B cell (primary cell): ENCODE measurements at regions not wholly inside any gene's neighbourhood (a gene's known extent, or its start where the extent isn't known, plus 50 kb on each side); places are given as distances from the start of the nearest gene placed in this dataset.

ENCODE experiments used
- EZH2 ChIP-seq: IDR thresholded peaks from 2 replicates; pipeline ENCODE4 v1.6.1; 2012; ENCODE audit warnings: borderline replicate concordance, low read depth, mild to moderate bottlenecking, moderate library complexity, low read length; ENCODE audit not compliant: insufficient read depth, poor library complexity, severe bottlenecking
- TF ChIP-seq, protein P1 (sequence below): fragments of 200-600 bp; IDR thresholded peaks from one replicate; pipeline ENCODE4 v1.8.0; 2022; ENCODE audit warnings: antibody characterized with exemption, mild to moderate bottlenecking

DNA sequence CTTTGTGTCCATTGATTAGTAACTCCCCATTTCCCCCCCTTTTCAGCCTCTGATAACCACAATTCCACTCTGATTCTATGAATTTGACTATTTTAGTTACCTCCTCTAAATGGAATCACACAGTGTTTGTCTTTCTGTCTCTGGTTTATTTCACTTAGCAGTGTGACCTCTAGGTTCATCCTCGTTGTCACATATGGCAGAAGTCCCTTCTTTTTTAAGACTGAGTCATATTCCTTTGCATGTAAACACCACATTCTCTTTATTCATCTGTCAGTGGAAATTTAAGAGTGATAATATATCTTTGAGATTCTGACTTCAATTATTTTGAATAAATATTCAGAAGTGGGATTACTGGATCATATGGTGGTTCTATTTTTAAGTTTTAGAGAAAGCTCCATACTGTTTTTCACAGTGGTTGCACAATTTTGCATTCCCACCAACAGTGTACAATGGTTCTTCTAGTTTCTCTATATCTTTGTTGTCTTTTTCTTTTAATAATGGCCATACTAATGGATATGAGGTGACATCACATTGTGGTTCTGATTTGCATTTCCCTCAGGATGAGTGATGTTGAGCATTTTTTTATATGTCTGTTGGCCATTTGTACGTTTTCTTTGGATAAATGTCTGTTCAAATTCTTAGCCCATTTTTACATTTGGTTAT is 126.1 kb upstream of the GRB10 start:
- TF ChIP-seq EZH2 = no peak
- TF ChIP-seq, protein P1, sequence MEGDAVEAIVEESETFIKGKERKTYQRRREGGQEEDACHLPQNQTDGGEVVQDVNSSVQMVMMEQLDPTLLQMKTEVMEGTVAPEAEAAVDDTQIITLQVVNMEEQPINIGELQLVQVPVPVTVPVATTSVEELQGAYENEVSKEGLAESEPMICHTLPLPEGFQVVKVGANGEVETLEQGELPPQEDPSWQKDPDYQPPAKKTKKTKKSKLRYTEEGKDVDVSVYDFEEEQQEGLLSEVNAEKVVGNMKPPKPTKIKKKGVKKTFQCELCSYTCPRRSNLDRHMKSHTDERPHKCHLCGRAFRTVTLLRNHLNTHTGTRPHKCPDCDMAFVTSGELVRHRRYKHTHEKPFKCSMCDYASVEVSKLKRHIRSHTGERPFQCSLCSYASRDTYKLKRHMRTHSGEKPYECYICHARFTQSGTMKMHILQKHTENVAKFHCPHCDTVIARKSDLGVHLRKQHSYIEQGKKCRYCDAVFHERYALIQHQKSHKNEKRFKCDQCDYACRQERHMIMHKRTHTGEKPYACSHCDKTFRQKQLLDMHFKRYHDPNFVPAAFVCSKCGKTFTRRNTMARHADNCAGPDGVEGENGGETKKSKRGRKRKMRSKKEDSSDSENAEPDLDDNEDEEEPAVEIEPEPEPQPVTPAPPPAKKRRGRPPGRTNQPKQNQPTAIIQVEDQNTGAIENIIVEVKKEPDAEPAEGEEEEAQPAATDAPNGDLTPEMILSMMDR = no peak
